Sigmoid colon (tissue), 3 donors: ENCODE measurements at regions not wholly inside any gene's neighbourhood (a gene's known extent, or its start where the extent isn't known, plus 50 kb on each side); places are given as distances from the start of the nearest gene placed in this dataset.

ENCODE experiments used
- POLR2A ChIP-seq, 2 donors: fragments of 450-650 bp; IDR thresholded peaks; one replicate each; pipeline ENCODE4 v1.6.1; 2016; ENCODE audit warnings: antibody characterized with exemption in 2 of 2, mild to moderate bottlenecking in 2 of 2, moderate library complexity in 2 of 2
- TF ChIP-seq, protein P1 (sequence below), 4 experiments: fragments of 450-650 bp in 3 of 4; fragments of 200-600 bp in 1 of 4; IDR thresholded peaks; one replicate each; pipeline ENCODE4 v1.5.1; 2016 to 2019; ENCODE audit warnings: antibody characterized with exemption in 4 of 4, mild to moderate bottlenecking in 3 of 4, moderate library complexity in 2 of 4

GRCh38 chr11:27192184-27192583 is 151.6 kb downstream of the BBOX1 start:
- TF ChIP-seq, protein P1, sequence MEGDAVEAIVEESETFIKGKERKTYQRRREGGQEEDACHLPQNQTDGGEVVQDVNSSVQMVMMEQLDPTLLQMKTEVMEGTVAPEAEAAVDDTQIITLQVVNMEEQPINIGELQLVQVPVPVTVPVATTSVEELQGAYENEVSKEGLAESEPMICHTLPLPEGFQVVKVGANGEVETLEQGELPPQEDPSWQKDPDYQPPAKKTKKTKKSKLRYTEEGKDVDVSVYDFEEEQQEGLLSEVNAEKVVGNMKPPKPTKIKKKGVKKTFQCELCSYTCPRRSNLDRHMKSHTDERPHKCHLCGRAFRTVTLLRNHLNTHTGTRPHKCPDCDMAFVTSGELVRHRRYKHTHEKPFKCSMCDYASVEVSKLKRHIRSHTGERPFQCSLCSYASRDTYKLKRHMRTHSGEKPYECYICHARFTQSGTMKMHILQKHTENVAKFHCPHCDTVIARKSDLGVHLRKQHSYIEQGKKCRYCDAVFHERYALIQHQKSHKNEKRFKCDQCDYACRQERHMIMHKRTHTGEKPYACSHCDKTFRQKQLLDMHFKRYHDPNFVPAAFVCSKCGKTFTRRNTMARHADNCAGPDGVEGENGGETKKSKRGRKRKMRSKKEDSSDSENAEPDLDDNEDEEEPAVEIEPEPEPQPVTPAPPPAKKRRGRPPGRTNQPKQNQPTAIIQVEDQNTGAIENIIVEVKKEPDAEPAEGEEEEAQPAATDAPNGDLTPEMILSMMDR (IDR thresholded peaks at IDR 0.05): no peak
- TF ChIP-seq POLR2A (IDR thresholded peaks at IDR 0.05): no peak
